GM12878 (cell line): ENCODE measurements at regions not wholly inside any gene's neighbourhood (a gene's known extent, or its start where the extent isn't known, plus 50 kb on each side); places are given as distances from the start of the nearest gene placed in this dataset.

Experiments
- ATAC-seq: fragments of 200-7000 bp; cut with Tn5 transposase; 3 replicates; pipeline ENCODE4 v1.9.1; 2020; ENCODE audit warnings: mild to moderate bottlenecking, moderate library complexity
- BruUV-seq: library from RNA; stranded (reverse); fragments of 400-500 nt; replicated peaks from 2 replicates; lab custom pipeline; 2021; lab: Mats Ljungman, UMichigan
- CTCF ChIA-PET: fragments of 300-600 bp; sonication (Branson Sonifier 250); formaldehyde crosslinking; extraction: SDS; loops from one replicate; lab custom pipeline; 2021; ENCODE audit warnings: inconsistent platforms; lab: Yijun Ruan, JAX
- POLR2A ChIA-PET: fragments of 350-600 bp; formaldehyde crosslinking; extraction: SDS; loops from one replicate; lab custom pipeline; 2021; ENCODE audit warnings: inconsistent platforms; lab: Charles Lee
- RAD21 ChIA-PET: fragments of 300-600 bp; sonication (Branson Sonifier 250); formaldehyde crosslinking; loops from one replicate; lab custom pipeline; 2023; ENCODE audit warnings: antibody characterized with exemption; ENCODE audit not compliant: unreplicated experiment; lab: Charles Lee
- SMC1A ChIA-PET: fragments of 300-600 bp; sonication (Branson Sonifier 250); formaldehyde crosslinking; loops from one replicate; lab custom pipeline; 2023; ENCODE audit not compliant: unreplicated experiment, uncharacterized antibody; lab: Charles Lee
- DNase-seq: peaks from one replicate; pipeline ENCODE4 v3.0.0-alpha.2; 2011; ENCODE audit warnings: low read depth, low spot score
- FAIRE-seq: peaks from 3 replicates; lab custom pipeline; 2011; peaks lifted over from hg19 to GRCh38; lab: Jason Lieb, UNC
- H2AFZ ChIP-seq: 2 replicates; pipeline ENCODE4 v1.6.0; 2011; ENCODE audit warnings: low read depth, low read length, control low read depth; ENCODE audit not compliant: control insufficient read depth
- H3K27ac ChIP-seq: 2 replicates; pipeline ENCODE4 v1.5.1; 2011; ENCODE audit warnings: control low read depth; ENCODE audit not compliant: control insufficient read depth, insufficient read depth
- H3K27me3 ChIP-seq, 2 experiments: replicated peaks in 1 of 2; 2 replicates each; pipeline versions ENCODE4 v1.6.0 to v1.6.1; 2011; ENCODE audit warnings: low read length in 1 of 2; ENCODE audit not compliant: control insufficient read depth in 2 of 2, insufficient read depth in 2 of 2
- H3K36me3 ChIP-seq, 2 experiments: 2 replicates each; pipeline ENCODE4 v1.5.1; 2011; ENCODE audit warnings: low read length in 1 of 2; ENCODE audit not compliant: control insufficient read depth in 2 of 2, insufficient read depth in 2 of 2
- H3K4me1 ChIP-seq: 2 replicates; pipeline ENCODE4 v1.6.1; 2011; ENCODE audit warnings: mild to moderate bottlenecking, low read length, moderate library complexity, mixed read lengths; ENCODE audit not compliant: control insufficient read depth, insufficient read depth
- H3K4me2 ChIP-seq: 2 replicates; pipeline ENCODE4 v1.6.0; 2011; ENCODE audit warnings: control low read depth; ENCODE audit not compliant: control insufficient read depth, insufficient read depth
- H3K4me3 ChIP-seq: fragments of 200-600 bp; sonication (generic); 2 replicates; pipeline ENCODE4 v1.5.1; 2016
- H3K79me2 ChIP-seq: 2 replicates; pipeline ENCODE4 v1.6.0; 2011; ENCODE audit warnings: low read length; ENCODE audit not compliant: control insufficient read depth, insufficient read depth
- H3K9ac ChIP-seq: 2 replicates; pipeline ENCODE4 v1.8.0; 2011; ENCODE audit warnings: low read length, control low read depth, mixed read lengths; ENCODE audit not compliant: control insufficient read depth, insufficient read depth
- H3K9me3 ChIP-seq: replicated peaks from 3 replicates; pipeline ENCODE4 v1.5.1; 2011; ENCODE audit warnings: mild to moderate bottlenecking, low read length; ENCODE audit not compliant: control insufficient read depth, insufficient read depth
- H4K20me1 ChIP-seq: 2 replicates; pipeline ENCODE4 v1.6.0; 2011; ENCODE audit not compliant: control insufficient read depth, insufficient read depth
- ATF2 ChIP-seq: IDR thresholded peaks from 2 replicates; pipeline ENCODE4 v1.6.1; 2012; ENCODE audit warnings: low read length, inconsistent platforms
- BHLHE40 ChIP-seq, 2 experiments: fragments of 450-650 bp in 1 of 2; IDR thresholded peaks; 2 replicates each; pipeline ENCODE4 v1.6.1; 2011 to 2017; ENCODE audit warnings: low read depth in 2 of 2, borderline replicate concordance in 1 of 2, improper control_type of control experiment in 1 of 2, low read length in 1 of 2, mild to moderate bottlenecking in 1 of 2
- CBX5 ChIP-seq: sonication (generic); IDR thresholded peaks from 2 replicates; pipeline ENCODE4 v1.6.1; 2016; ENCODE audit warnings: low read depth, moderate library complexity, mild to moderate bottlenecking, inconsistent platforms
- CREM ChIP-seq: IDR thresholded peaks from 2 replicates; pipeline ENCODE4 v1.6.1; 2014; ENCODE audit warnings: antibody characterized with exemption, low read depth
- DPF2 ChIP-seq: fragments of 450-650 bp; IDR thresholded peaks from 2 replicates; pipeline ENCODE4 v1.6.1; 2017; ENCODE audit warnings: mild to moderate bottlenecking
- EED ChIP-seq: sonication (generic); IDR thresholded peaks from 2 replicates; pipeline ENCODE4 v1.6.1; 2016; ENCODE audit warnings: antibody characterized with exemption, low read depth
- IRF4 ChIP-seq: IDR thresholded peaks from 2 replicates; pipeline ENCODE4 v1.6.1; 2011; ENCODE audit warnings: low read depth, low read length
- JUND ChIP-seq: IDR thresholded peaks from 2 replicates; pipeline ENCODE4 v1.6.1; 2012; ENCODE audit warnings: low read depth, mild to moderate bottlenecking, low read length, improper control_type of control experiment, moderate library complexity
- KDM1A ChIP-seq: fragments of 200-600 bp; sonication (generic); IDR thresholded peaks from 2 replicates; pipeline ENCODE4 v1.6.1; 2016; ENCODE audit warnings: borderline replicate concordance
- MEF2B ChIP-seq: fragments of 450-650 bp; IDR thresholded peaks from 2 replicates; pipeline ENCODE4 v1.6.1; 2018; ENCODE audit warnings: mild to moderate bottlenecking, moderate library complexity; ENCODE audit not compliant: partially characterized antibody, poor library complexity, severe bottlenecking
- NFXL1 ChIP-seq: fragments of 450-650 bp; IDR thresholded peaks from 2 replicates; pipeline ENCODE4 v1.6.1; 2017; ENCODE audit warnings: antibody characterized with exemption, mild to moderate bottlenecking, borderline replicate concordance
- ZBTB11 ChIP-seq: fragments of 450-650 bp; formaldehyde crosslinking; IDR thresholded peaks from 2 replicates; pipeline ENCODE4 v1.5.0; 2022; ENCODE audit warnings: mild to moderate bottlenecking, missing genetic modification characterization
- WGBS: methylation state at CpG from one replicate; pipeline ENCODE4 v1.1.6; 2016; ENCODE audit warnings: low lambda C conversion rate; ENCODE audit not compliant: insufficient replicate concordance, insufficient coverage; ENCODE audit errors: missing lambda C conversion rate; 5-methylcytosine and 5-hydroxymethylcytosine counted together
- in situ Hi-C: fragments of 300-500 bp; cut with MboI; formaldehyde crosslinking; loops from 9 replicates; pipeline ENCODE4 v1.14.3; 2018; ENCODE audit warnings: mixed read lengths
- intact Hi-C: fragments of 100-400 bp; cut with micrococcal nuclease; formaldehyde crosslinking; loops from one replicate; pipeline ENCODE4 v1.14.2; 2022; ENCODE audit not compliant: unreplicated experiment

GRCh38 chr1:226793620-226794276, 54.7 kb upstream of the ITPKB start:
- intact Hi-C loops (no loop called here), in situ Hi-C loops (no loop called here)
- H3K9me3 ChIP-seq: no peaks in the 10 kb centered on the region
- no peak overlapping the region for H3K27ac ChIP-seq
- H3K27me3 ChIP-seq: no peaks in the 10 kb centered on the region
- no peak overlapping the region for H3K4me2 ChIP-seq
- H2AFZ ChIP-seq: no peak overlapping the region
- DNase-seq (no peak), FAIRE-seq (no peak), ATAC-seq (no peak)
- H3K9ac ChIP-seq: no peak overlapping the region
- H3K36me3 ChIP-seq: no peaks in the 10 kb centered on the region
- H3K79me2 ChIP-seq: no peaks in the 10 kb centered on the region
- ChIA-PET RAD21 (interaction anchor here (0.8 to 1.6 kb wide), 5 partner anchors 13 to 59 kb away, joined by 3 to 5 read pairs (median 3); no protein-coding TSS in a partner anchor), POLR2A (interaction anchor here (0.6 kb wide), 1 partner anchor 11 kb away, joined by 3 read pairs; no protein-coding TSS in a partner anchor), SMC1A (interaction anchor here (0.7 to 1.5 kb wide), 8 partner anchors 10 to 518 kb away, joined by 3 to 8 read pairs (median 4); no protein-coding TSS in a partner anchor), CTCF (interaction anchor here (0.8 to 1.2 kb wide), 3 partner anchors 32 to 114 kb away, joined by 3 read pairs; no protein-coding TSS in a partner anchor)
- H3K4me3 ChIP-seq: no peak overlapping the region
- no peaks in the 10 kb centered on the region for H4K20me1 ChIP-seq
- H3K4me1 ChIP-seq: peaks cover 37% of the 10 kb centered on the region
- no TSS peak for BruUV-seq
- 94% methylated on average over 2 of the region's 2 CpGs for WGBS
- TF ChIP-seq ATF2 (no peak), JUND (no peak), IRF4 (no peak), KDM1A (no peak)

GRCh38 chr1:226792368-226792767, 53.3 kb upstream of the ITPKB start:
- SMC1A ChIA-PET: interaction anchor here (1.0 to 2.3 kb wide), 6 partner anchors 8 to 99 kb away, joined by 3 to 13 read pairs (median 4); no protein-coding TSS in a partner anchor
- H3K27me3 ChIP-seq: no peaks in the 10 kb centered on the region
- CTCF ChIA-PET: no interaction called here
- intact Hi-C loops: no loop called here
- H3K4me1 ChIP-seq: peaks cover 40% of the 10 kb centered on the region
- RAD21 ChIA-PET: interaction anchor here (2.2 kb wide), 1 partner anchor 14 kb away, joined by 6 read pairs; no protein-coding TSS in a partner anchor
- no peaks in the 10 kb centered on the region for H3K9me3 ChIP-seq
- BruUV-seq: no TSS peak
- H3K4me2 ChIP-seq: no peak overlapping the region
- FAIRE-seq: no peak
- H3K79me2 ChIP-seq: no peaks in the 10 kb centered on the region
- H4K20me1 ChIP-seq: no peaks in the 10 kb centered on the region
- in situ Hi-C loops: no loop called here
- H3K9ac ChIP-seq: no peak overlapping the region
- POLR2A ChIA-PET: interaction anchor here (1.0 kb wide), 1 partner anchor 21 kb away, joined by 3 read pairs; no protein-coding TSS in a partner anchor
- no peak overlapping the region for H3K27ac ChIP-seq
- no peaks in the 10 kb centered on the region for H3K36me3 ChIP-seq
- H3K4me3 ChIP-seq: no peak overlapping the region
- no peak overlapping the region for H2AFZ ChIP-seq
- DNase-seq: no peak
- no peak for ATAC-seq
- WGBS: 100% methylated on average over 1 of the region's 1 CpG
- TF ChIP-seq BHLHE40 (IDR thresholded peaks at IDR 0.05; ENCODE audit: borderline replicate concordance in 1 of 2, low read depth in 2 of 2, low read length in 1 of 2) (no peak), EED (no peak), ZBTB11 (no peak), NFXL1 (no peak), CBX5 (no peak), CREM (no peak), DPF2 (no peak), MEF2B (no peak)
